NCI-H510A (cell line): ENCODE measurements at regions not wholly inside any gene's neighbourhood (a gene's known extent, or its start where the extent isn't known, plus 50 kb on each side); places are given as distances from the start of the nearest gene placed in this dataset.
"Not testable (repeated sequence)": the region's sequence is repeated elsewhere in the genome, so short reads cannot be mapped to it uniquely, and the experiment has no call there.

Experiments used
- DNase-seq: peaks from one replicate; lab custom pipeline; 2025; lab: John Stamatoyannopoulos, UW

GRCh38 chr16:50497592-50497991, 50.6 kb upstream of the NKD1 start:
- DNase-seq: no peak

DNA sequence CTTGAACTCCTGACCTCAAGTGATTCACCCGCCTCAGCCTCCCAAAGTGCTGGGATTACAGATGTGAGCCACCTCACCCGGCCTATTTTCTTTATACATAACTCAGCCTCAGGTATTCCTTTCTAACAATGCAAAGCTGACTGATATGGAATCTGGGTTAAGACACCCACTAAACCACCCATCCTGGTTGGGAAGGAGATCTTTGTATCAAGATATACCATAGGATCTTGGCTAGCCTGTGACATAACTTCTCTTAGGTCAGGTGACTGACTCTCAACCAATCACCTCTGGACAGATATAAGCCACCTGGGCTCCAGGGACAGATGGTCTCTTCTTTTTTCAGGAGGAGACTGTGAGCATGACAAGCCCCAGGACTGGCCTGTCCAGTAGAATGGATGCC, 51.2 kb upstream of the NKD1 start:
- DNase-seq: no peak

- DNase-seq: no peak
Measured at GRCh38 chr16:50495673-50496072, 52.5 kb upstream of the NKD1 start.

DNA sequence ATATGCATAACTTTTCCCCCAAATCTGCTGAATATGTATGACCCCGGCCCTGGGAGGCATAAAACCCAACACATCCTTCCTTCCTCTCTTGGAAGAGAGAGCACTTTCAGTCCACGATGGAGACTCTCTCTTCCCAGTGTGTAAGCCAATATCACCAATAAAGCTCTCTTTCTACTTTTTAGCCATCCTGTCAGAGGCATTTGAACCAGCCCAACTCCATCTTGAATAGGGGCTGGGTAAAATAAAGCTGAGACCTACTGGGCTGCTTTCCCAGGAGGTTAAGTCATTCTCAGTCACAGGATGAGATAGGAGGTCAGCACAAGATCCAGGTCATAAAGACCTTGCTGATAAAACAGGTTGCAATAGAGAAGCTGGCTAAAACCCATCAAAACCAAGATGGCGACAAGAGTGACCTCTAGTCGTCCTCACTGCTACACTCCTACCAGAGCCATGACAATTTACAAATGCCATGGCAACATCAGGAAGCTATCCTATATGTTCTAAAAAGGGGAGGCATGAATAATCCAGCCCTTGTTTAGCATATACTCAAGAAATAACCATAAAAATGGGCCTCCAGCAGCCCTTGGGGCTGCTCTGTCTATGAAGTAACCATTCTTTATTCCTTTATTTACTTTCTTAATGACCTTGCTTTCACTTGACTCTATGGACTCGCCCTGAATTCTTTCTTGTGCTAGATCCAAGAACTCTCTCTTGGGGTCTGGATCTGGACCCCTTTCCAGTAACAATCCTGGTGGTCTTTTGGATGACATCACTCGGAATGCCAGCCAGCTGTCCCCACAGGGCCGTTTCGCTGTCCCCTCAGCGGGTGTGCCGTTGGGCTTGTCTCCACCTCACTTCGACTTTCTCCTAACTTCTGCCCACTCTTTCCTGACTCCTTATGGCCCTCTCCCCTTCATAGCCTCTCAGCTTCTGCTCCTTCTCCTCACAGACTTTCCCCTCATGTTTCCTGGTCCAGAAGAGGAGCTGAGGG, 53.4 kb upstream of the NKD1 start:
- DNase-seq: no peak

- DNase-seq: no peak
Measured at GRCh38 chr16:50491516-50491915, 56.7 kb upstream of the NKD1 start.

DNA sequence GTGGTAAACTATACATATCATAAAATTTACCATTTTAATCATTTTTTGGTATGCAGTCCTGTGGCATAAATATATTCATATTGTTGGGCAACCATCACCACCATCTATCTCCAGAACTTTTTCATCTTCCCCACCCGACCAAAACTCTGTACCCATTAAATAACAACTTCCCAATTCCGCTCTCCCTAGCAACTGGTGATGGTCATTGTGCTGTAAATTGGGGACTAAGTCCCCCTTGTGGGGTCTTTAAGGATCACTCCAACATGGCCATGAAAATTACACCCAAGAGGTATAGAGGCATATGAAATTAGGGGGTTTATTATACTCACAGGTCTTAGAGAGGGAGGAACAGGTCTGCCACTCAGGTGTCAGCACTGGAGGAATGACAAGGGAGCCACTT, 57.4 kb upstream of the NKD1 start:
- DNase-seq: no peak

- DNase-seq: no peak
Measured at GRCh38 chr16:50489182-50489581, 59.0 kb upstream of the NKD1 start.

DNA sequence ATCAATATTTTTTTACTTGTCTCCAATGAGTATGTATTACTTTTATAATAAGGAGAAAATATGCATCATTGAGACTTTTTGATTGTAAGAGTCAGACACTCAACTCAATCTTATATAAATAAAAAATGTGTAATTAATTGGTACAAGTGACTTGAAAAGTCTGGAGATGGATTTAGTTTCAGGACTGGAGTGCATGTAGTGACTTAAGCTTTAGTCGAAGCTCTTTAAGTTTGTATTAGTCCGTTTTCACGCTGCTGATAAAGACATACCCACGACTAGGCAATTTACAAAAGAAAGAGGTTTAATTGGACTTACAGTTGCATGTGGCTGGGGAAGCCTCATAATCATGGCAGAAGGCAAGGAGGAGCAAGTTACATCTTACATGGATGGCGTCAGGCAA, 60.7 kb upstream of the NKD1 start:
- DNase-seq: no peak

DNA sequence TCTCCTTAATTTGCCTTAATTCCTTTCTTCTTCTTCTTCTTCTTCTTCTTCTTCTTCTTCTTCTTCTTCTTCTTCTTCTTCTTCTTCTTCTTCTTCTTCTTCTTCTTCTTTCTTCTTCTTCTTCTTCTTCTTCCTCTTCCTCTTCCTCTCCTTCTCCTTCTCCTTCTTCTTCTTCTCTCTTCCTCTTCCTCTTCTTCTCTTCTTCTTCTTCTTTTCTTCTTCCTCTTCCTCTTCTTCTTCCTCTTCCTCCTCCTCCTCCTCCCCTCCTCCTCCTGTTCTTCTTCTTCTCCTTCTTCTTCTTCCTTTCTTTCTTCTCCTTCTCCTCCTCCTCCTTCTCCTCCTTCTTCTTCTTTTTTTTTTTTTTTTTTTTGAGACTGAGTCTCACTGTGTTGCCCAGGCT, 62.0 kb upstream of the NKD1 start:
- DNase-seq: not testable (repeated sequence)

GRCh38 chr16:50485232-50485631, 63.0 kb upstream of the NKD1 start:
- DNase-seq: no peak

DNA sequence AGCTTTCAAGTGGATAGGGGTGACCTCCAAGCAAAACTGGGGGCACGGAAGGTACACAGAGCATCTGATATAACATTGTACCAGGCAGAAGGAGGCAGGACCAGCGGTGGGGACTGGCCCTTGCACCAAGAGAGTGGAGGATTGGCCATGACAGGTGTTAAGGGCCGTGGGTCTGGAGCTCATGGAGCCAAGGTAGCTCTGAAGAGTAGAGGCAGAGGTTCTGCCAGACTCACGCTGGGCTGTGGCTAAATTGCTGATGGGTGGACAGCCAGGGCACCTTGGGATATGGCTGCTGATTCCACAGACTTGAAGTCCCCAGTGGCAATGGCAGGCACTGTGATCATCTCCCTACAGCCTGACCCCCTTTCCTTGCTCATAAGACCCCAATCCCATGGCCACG, 65.9 kb upstream of the NKD1 start:
- no peak for DNase-seq

DNA sequence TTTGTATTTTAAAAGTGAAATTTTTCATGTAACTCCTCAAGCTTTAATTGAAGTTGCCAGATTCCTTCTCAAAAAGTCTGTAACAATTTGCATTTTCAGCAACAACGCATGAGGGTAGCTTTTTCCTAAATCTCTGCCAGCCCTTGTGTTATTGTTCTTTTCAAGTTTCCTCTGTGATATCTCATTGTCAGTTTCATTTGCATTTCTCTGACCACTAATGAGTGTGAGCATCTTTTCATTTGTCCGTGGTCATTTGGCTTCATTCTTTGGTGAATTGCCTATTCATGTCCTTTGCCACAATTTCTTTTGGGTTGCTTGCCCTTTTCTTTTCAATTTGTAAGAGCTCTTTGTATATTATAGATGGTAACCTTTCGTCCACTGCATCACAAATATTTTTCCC, 68.0 kb upstream of the NKD1 start:
- DNase-seq: no peak

GRCh38 chr16:50479771-50480170, 68.4 kb upstream of the NKD1 start:
- no peak for DNase-seq

DNA sequence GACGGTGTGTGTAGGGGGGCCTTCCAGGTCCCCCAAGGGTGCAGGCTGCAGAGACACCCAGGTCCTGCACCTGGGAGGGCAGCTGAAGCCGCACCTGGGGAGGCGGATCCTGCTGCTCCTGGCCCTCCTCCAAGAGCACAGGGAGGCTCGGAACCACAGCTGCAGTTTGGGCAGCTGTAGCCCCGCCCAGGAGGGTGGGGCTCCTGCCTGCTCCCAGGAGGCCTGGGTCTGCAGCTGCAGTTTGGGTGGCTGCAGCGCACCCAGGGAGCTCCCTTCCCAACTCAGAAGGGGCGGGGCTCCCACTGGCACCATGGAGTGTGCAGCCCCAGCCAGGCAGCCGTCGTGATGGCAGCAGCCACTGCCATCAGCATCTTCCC, 69.4 kb upstream of the NKD1 start:
- peak; percentile 82 for DNase-seq

DNA sequence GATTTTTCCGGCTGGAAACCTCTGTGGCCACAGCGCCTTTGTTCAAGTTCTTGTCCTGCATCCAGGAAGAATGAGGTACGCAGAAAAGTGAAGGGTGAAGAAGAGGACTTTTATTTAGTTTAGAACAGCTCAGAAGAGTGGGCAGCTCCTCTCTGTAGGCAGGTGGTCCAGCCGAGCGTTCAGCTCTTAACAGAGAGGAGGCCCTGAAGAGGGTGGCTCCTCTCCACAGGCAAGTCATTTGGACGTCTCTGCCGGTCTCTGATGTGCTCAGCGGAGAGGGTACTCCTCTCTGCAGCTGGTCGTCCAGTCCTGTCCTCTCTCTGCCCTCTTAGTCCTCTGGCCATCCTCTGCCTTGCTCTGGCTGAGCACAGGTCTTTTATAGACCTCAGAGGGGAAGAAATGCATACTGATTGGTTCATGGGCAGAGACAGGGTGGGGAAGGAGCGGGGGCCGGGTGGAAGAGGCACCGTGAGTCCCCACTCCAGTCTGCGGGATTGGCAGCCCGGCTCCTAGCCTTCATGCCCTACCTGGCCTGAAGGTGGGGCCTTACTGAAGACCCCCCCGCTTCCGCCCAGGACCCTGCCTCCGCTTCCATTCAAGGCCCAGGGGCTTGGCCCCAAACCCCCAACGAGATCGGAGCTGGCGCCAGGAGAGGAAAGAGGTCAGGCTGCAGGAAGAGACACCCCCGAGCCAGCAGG, 70.0 kb upstream of the NKD1 start:
- DNase-seq: peak; percentile 65

- no peak for DNase-seq
Measured at GRCh38 chr16:50476486-50477255, 71.5 kb upstream of the NKD1 start.

DNA sequence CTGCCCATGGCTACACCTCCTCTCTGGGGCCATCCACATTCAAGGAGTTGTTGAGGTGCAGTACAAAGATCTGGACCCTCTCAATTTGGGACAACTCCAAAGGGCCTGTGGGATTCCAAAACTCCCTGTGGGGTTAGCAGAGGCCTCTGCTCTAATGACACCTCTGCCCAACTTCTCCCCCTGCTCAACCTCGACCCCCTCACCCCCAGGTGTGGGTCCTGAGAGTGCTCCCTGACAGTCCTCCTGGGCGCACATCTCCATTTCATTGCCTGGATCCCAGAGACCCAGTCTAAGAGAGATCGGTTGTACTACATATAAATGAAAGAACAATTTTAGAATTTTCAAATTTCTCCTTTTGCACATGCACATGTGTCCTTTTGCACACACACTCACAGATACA, 73.0 kb upstream of the NKD1 start:
- no peak for DNase-seq

- DNase-seq: no peak
Measured at GRCh38 chr16:50474138-50474537, 74.1 kb upstream of the NKD1 start.

GRCh38 chr16:50473356-50473945, 74.7 kb upstream of the NKD1 start:
- peak; percentile 26 for DNase-seq

GRCh38 chr16:50472472-50472871, 75.7 kb upstream of the NKD1 start:
- no peak for DNase-seq

DNA sequence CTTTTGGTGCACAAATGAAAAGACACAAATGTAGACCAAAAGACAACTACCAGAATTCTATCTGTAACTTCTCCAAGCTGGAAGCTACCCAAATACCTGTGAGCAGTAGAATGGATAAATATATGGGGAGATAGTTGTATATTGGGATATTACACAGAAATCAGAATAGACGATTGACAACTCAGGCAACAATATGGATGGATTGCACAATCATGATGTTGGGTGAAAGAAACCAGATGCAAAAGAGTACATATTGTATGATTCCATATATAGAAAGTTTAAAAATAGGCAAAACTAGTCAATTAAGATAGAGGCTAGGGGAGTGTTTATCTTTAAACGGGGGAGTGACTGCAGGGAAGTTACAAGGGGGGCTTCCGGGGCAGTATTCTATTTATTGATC, 77.5 kb upstream of the NKD1 start:
- DNase-seq: no peak

GRCh38 chr16:50469744-50470321, 78.4 kb upstream of the NKD1 start:
- DNase-seq: peak; percentile 41
